Breast epithelium (tissue), 3 donors: ENCODE measurements at regions not wholly inside any gene's neighbourhood (a gene's known extent, or its start where the extent isn't known, plus 50 kb on each side); places are given as distances from the start of the nearest gene placed in this dataset.
"Not testable (repeated sequence)": the region's sequence is repeated elsewhere in the genome, so short reads cannot be mapped to it uniquely, and the experiment has no call there.

Experiments used
- POLR2A ChIP-seq: fragments of 450-650 bp; IDR thresholded peaks from one replicate; pipeline ENCODE4 v1.6.1; 2016; ENCODE audit warnings: antibody characterized with exemption, mild to moderate bottlenecking, moderate library complexity
- TF ChIP-seq, protein P1 (sequence below), 3 donors: fragments of 450-650 bp; IDR thresholded peaks; one replicate each; pipeline ENCODE4 v1.5.1; 2016 to 2017; ENCODE audit warnings: antibody characterized with exemption in 3 of 3, mild to moderate bottlenecking in 3 of 3, moderate library complexity in 3 of 3

DNA sequence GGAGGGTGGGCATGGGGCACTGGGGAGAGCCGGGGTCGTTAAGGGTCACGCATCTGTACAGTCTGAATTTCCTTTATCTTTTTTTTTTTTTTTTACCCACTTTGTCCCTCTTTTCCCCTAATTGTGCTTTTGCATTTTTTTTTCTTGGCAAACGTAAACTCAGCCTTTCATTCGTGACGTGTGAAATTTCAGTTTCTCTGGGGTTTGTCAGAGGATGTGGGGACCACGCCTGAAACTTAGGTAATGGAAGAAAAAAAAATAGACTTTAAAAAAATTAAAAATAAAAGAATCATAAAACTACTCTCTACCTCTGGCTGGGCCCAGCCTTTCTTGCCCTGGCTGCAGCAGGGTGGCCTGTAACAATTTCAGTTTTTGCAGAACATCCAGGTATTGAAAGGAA is 68.3 kb upstream of the ZNF658 start:
- TF ChIP-seq, protein P1, sequence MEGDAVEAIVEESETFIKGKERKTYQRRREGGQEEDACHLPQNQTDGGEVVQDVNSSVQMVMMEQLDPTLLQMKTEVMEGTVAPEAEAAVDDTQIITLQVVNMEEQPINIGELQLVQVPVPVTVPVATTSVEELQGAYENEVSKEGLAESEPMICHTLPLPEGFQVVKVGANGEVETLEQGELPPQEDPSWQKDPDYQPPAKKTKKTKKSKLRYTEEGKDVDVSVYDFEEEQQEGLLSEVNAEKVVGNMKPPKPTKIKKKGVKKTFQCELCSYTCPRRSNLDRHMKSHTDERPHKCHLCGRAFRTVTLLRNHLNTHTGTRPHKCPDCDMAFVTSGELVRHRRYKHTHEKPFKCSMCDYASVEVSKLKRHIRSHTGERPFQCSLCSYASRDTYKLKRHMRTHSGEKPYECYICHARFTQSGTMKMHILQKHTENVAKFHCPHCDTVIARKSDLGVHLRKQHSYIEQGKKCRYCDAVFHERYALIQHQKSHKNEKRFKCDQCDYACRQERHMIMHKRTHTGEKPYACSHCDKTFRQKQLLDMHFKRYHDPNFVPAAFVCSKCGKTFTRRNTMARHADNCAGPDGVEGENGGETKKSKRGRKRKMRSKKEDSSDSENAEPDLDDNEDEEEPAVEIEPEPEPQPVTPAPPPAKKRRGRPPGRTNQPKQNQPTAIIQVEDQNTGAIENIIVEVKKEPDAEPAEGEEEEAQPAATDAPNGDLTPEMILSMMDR (IDR thresholded peaks at IDR 0.05), result not testable (repeated sequence)
- not testable (repeated sequence) for TF ChIP-seq POLR2A
